GM12878 (cell line): ENCODE measurements at regions not wholly inside any gene's neighbourhood (a gene's known extent, or its start where the extent isn't known, plus 50 kb on each side); places are given as distances from the start of the nearest gene placed in this dataset.

Experiments used
- ATAC-seq: fragments of 200-7000 bp; cut with Tn5 transposase; 3 replicates; pipeline ENCODE4 v1.9.1; 2020; ENCODE audit warnings: mild to moderate bottlenecking, moderate library complexity
- BruUV-seq: library from RNA; stranded (reverse); fragments of 400-500 nt; replicated peaks from 2 replicates; lab custom pipeline; 2021; lab: Mats Ljungman, UMichigan
- CTCF ChIA-PET: fragments of 300-600 bp; sonication (Branson Sonifier 250); formaldehyde crosslinking; extraction: SDS; loops from one replicate; lab custom pipeline; 2021; ENCODE audit warnings: inconsistent platforms; lab: Yijun Ruan, JAX
- POLR2A ChIA-PET: fragments of 350-600 bp; formaldehyde crosslinking; extraction: SDS; loops from one replicate; lab custom pipeline; 2021; ENCODE audit warnings: inconsistent platforms; lab: Charles Lee
- RAD21 ChIA-PET: fragments of 300-600 bp; sonication (Branson Sonifier 250); formaldehyde crosslinking; loops from one replicate; lab custom pipeline; 2023; ENCODE audit warnings: antibody characterized with exemption; ENCODE audit not compliant: unreplicated experiment; lab: Charles Lee
- SMC1A ChIA-PET: fragments of 300-600 bp; sonication (Branson Sonifier 250); formaldehyde crosslinking; loops from one replicate; lab custom pipeline; 2023; ENCODE audit not compliant: unreplicated experiment, uncharacterized antibody; lab: Charles Lee
- DNase-seq: peaks from one replicate; pipeline ENCODE4 v3.0.0-alpha.2; 2011; ENCODE audit warnings: low read depth, low spot score
- FAIRE-seq: peaks from 3 replicates; lab custom pipeline; 2011; peaks lifted over from hg19 to GRCh38; lab: Jason Lieb, UNC
- H2AFZ ChIP-seq: 2 replicates; pipeline ENCODE4 v1.6.0; 2011; ENCODE audit warnings: low read depth, low read length, control low read depth; ENCODE audit not compliant: control insufficient read depth
- H3K27ac ChIP-seq: 2 replicates; pipeline ENCODE4 v1.5.1; 2011; ENCODE audit warnings: control low read depth; ENCODE audit not compliant: control insufficient read depth, insufficient read depth
- H3K27me3 ChIP-seq, 2 experiments: replicated peaks in 1 of 2; 2 replicates each; pipeline versions ENCODE4 v1.6.0 to v1.6.1; 2011; ENCODE audit warnings: low read length in 1 of 2; ENCODE audit not compliant: control insufficient read depth in 2 of 2, insufficient read depth in 2 of 2
- H3K36me3 ChIP-seq, 2 experiments: 2 replicates each; pipeline ENCODE4 v1.5.1; 2011; ENCODE audit warnings: low read length in 1 of 2; ENCODE audit not compliant: control insufficient read depth in 2 of 2, insufficient read depth in 2 of 2
- H3K4me1 ChIP-seq: 2 replicates; pipeline ENCODE4 v1.6.1; 2011; ENCODE audit warnings: mild to moderate bottlenecking, low read length, moderate library complexity, mixed read lengths; ENCODE audit not compliant: control insufficient read depth, insufficient read depth
- H3K4me2 ChIP-seq: 2 replicates; pipeline ENCODE4 v1.6.0; 2011; ENCODE audit warnings: control low read depth; ENCODE audit not compliant: control insufficient read depth, insufficient read depth
- H3K4me3 ChIP-seq: fragments of 200-600 bp; sonication (generic); 2 replicates; pipeline ENCODE4 v1.5.1; 2016
- H3K79me2 ChIP-seq: 2 replicates; pipeline ENCODE4 v1.6.0; 2011; ENCODE audit warnings: low read length; ENCODE audit not compliant: control insufficient read depth, insufficient read depth
- H3K9ac ChIP-seq: 2 replicates; pipeline ENCODE4 v1.8.0; 2011; ENCODE audit warnings: low read length, control low read depth, mixed read lengths; ENCODE audit not compliant: control insufficient read depth, insufficient read depth
- H3K9me3 ChIP-seq: replicated peaks from 3 replicates; pipeline ENCODE4 v1.5.1; 2011; ENCODE audit warnings: mild to moderate bottlenecking, low read length; ENCODE audit not compliant: control insufficient read depth, insufficient read depth
- H4K20me1 ChIP-seq: 2 replicates; pipeline ENCODE4 v1.6.0; 2011; ENCODE audit not compliant: control insufficient read depth, insufficient read depth
- BMI1 ChIP-seq: fragments of 450-650 bp; IDR thresholded peaks from 2 replicates; pipeline ENCODE4 v1.6.1; 2016; ENCODE audit warnings: mild to moderate bottlenecking, moderate library complexity, borderline replicate concordance
- CBX5 ChIP-seq: sonication (generic); IDR thresholded peaks from 2 replicates; pipeline ENCODE4 v1.6.1; 2016; ENCODE audit warnings: low read depth, moderate library complexity, mild to moderate bottlenecking, inconsistent platforms
- CEBPB ChIP-seq, 2 experiments: fragments of 150-350 bp in 1 of 2; IDR thresholded peaks; 2 replicates each; pipeline ENCODE4 v1.6.1; 2012 to 2014; ENCODE audit warnings: low read depth in 2 of 2, low read length in 2 of 2, borderline replicate concordance in 1 of 2, inconsistent platforms in 1 of 2
- CTCF ChIP-seq, 3 experiments: IDR thresholded peaks in 2 of 3; conservative IDR thresholded peaks in 1 of 3; 2 replicates each; pipeline ENCODE4 v1.5.1; 2011; ENCODE audit warnings: low read depth in 3 of 3, low read length in 3 of 3, mild to moderate bottlenecking in 3 of 3, control low read depth in 2 of 3, moderate library complexity in 2 of 3, inconsistent platforms in 1 of 3, mixed read lengths in 1 of 3; ENCODE audit not compliant: control insufficient read depth in 2 of 3, insufficient read depth in 1 of 3; ENCODE audit errors: extremely low read depth in 1 of 3
- EED ChIP-seq: sonication (generic); IDR thresholded peaks from 2 replicates; pipeline ENCODE4 v1.6.1; 2016; ENCODE audit warnings: antibody characterized with exemption, low read depth
- IKZF2 ChIP-seq, 2 experiments: fragments of 450-650 bp; IDR thresholded peaks; 2 replicates each; pipeline ENCODE4 v1.6.1; 2017; ENCODE audit warnings: mild to moderate bottlenecking in 2 of 2, moderate library complexity in 2 of 2
- KAT2A ChIP-seq: conservative IDR thresholded peaks from 2 replicates; pipeline ENCODE4 v1.6.1; 2011; ENCODE audit warnings: low read depth, low read length; ENCODE audit not compliant: control insufficient read depth
- MAX ChIP-seq: IDR thresholded peaks from 2 replicates; pipeline ENCODE4 v1.6.1; 2012; ENCODE audit warnings: low read depth, low read length, improper control_type of control experiment
- MYB ChIP-seq: fragments of 150-350 bp; IDR thresholded peaks from 2 replicates; pipeline ENCODE4 v1.6.1; 2014; ENCODE audit warnings: mild to moderate bottlenecking, low read depth, low read length, borderline replicate concordance
- NFYB ChIP-seq: IDR thresholded peaks from 2 replicates; pipeline ENCODE4 v1.6.1; 2011; ENCODE audit warnings: low read depth, mild to moderate bottlenecking, low read length, improper control_type of control experiment, moderate library complexity; ENCODE audit not compliant: insufficient read depth
- PML ChIP-seq: IDR thresholded peaks from 2 replicates; pipeline ENCODE4 v1.6.1; 2012; ENCODE audit warnings: low read length, inconsistent platforms
- POLR2A ChIP-seq: IDR thresholded peaks from 2 replicates; pipeline ENCODE4 v1.6.1; 2011; ENCODE audit warnings: low read depth, mild to moderate bottlenecking, low read length
- RELA ChIP-seq: fragments of 450-650 bp; IDR thresholded peaks from 2 replicates; pipeline ENCODE4 v1.8.0; 2014; ENCODE audit warnings: borderline replicate concordance; ENCODE audit not compliant: partially characterized antibody
- RFX5 ChIP-seq: IDR thresholded peaks from 2 replicates; pipeline ENCODE4 v1.6.1; 2011; ENCODE audit warnings: low read depth, low read length, improper control_type of control experiment
- STAT1 ChIP-seq: fragments of 450-650 bp; conservative IDR thresholded peaks from 2 replicates; pipeline ENCODE4 v1.6.1; 2014; ENCODE audit warnings: antibody characterized with exemption, mild to moderate bottlenecking
- TAF1 ChIP-seq: IDR thresholded peaks from 2 replicates; pipeline ENCODE4 v1.6.1; 2011; ENCODE audit warnings: mild to moderate bottlenecking, low read depth, low read length, borderline replicate concordance
- TCF7 ChIP-seq: IDR thresholded peaks from 2 replicates; pipeline ENCODE4 v1.6.1; 2014; ENCODE audit warnings: antibody characterized with exemption, borderline replicate concordance
- YY1 ChIP-seq: IDR thresholded peaks from 2 replicates; pipeline ENCODE4 v1.6.1; 2011; ENCODE audit warnings: low read depth, mild to moderate bottlenecking, low read length
- in situ Hi-C: fragments of 300-500 bp; cut with MboI; formaldehyde crosslinking; loops from 9 replicates; pipeline ENCODE4 v1.14.3; 2018; ENCODE audit warnings: mixed read lengths
- intact Hi-C: fragments of 100-400 bp; cut with micrococcal nuclease; formaldehyde crosslinking; loops from one replicate; pipeline ENCODE4 v1.14.2; 2022; ENCODE audit not compliant: unreplicated experiment

- Histone ChIP-seq H3K36me3 (no peaks in the 10 kb centered on the region), H3K4me2 (no peak overlapping the region), H3K27ac (no peak overlapping the region), H3K27me3 (no peaks in the 10 kb centered on the region; a peak in 2 of 4 replicates), H2AFZ (no peak overlapping the region), H3K9ac (no peak overlapping the region), H3K4me3 (no peak overlapping the region), H3K9me3 (no peaks in the 10 kb centered on the region), H4K20me1 (no peaks in the 10 kb centered on the region), H3K4me1 (peaks cover 30% of the 10 kb centered on the region), H3K79me2 (no peaks in the 10 kb centered on the region)
- ChIA-PET SMC1A (interaction anchor here (0.6 to 0.9 kb wide), 2 partner anchors 22 to 52 kb away, joined by 3 read pairs; no protein-coding TSS in a partner anchor), CTCF (no interaction called here), POLR2A (interaction anchor here (1.8 kb wide), 1 partner anchor 10 kb away, joined by 7 read pairs; no protein-coding TSS in a partner anchor), RAD21 (interaction anchor here (1.3 kb wide), 1 partner anchor 16 kb away, joined by 4 read pairs; no protein-coding TSS in a partner anchor)
- ATAC-seq: no peak
- in situ Hi-C loops: no loop called here
- DNase-seq: no peak
- intact Hi-C loops: no loop called here
- TF ChIP-seq TAF1 (no peak), IKZF2 (IDR thresholded peaks at IDR 0.05) (no peak), POLR2A (no peak), EED (no peak), CTCF (IDR thresholded peaks at IDR 0.05 in 2 of 3, conservative IDR thresholded peaks at IDR 0.05 in 1 of 3; ENCODE audit: control insufficient read depth in 2 of 3, extremely low read depth in 1 of 3, insufficient read depth in 1 of 3, low read depth in 3 of 3, low read length in 3 of 3) (no peak), PML (no peak), BMI1 (no peak), MYB (no peak), NFYB (no peak), CEBPB (IDR thresholded peaks at IDR 0.05; ENCODE audit: borderline replicate concordance in 1 of 2, low read depth in 2 of 2, low read length in 2 of 2) (no peak), KAT2A (no peak), TCF7 (no peak), RELA (no peak), MAX (no peak), CBX5 (no peak), STAT1 (no peak), YY1 (no peak), RFX5 (no peak)
- no TSS peak for BruUV-seq
- FAIRE-seq: no peak
Observed at GRCh38 chr15:69663441-69663840, 210.8 kb downstream of the RPLP1 start.
